Subcutaneous abdominal adipose tissue (tissue), 5 donors: ENCODE measurements at regions not wholly inside any gene's neighbourhood (a gene's known extent, or its start where the extent isn't known, plus 50 kb on each side); places are given as distances from the start of the nearest gene placed in this dataset.

Source experiments
- H3K27ac ChIP-seq: one replicate; pipeline ENCODE4 v1.7.0; 2013; ENCODE audit warnings: low read depth, mild to moderate bottlenecking, inconsistent platforms, low read length, moderate library complexity
- H3K27me3 ChIP-seq, 5 donors: one replicate each; pipeline ENCODE4 v1.7.0; 2013; ENCODE audit warnings: low read length in 5 of 5, inconsistent platforms in 1 of 5; ENCODE audit not compliant: control insufficient read depth in 5 of 5, insufficient read depth in 4 of 5
- H3K36me3 ChIP-seq, 5 donors: one replicate each; pipeline ENCODE4 v1.7.0; 2013; ENCODE audit warnings: low read length in 5 of 5; ENCODE audit not compliant: control insufficient read depth in 5 of 5, insufficient read depth in 5 of 5
- H3K4me1 ChIP-seq, 5 donors: one replicate each; pipeline ENCODE4 v1.7.0; 2013; ENCODE audit warnings: low read length in 5 of 5, mild to moderate bottlenecking in 3 of 5, moderate library complexity in 1 of 5; ENCODE audit not compliant: control insufficient read depth in 5 of 5, insufficient read depth in 5 of 5
- H3K4me3 ChIP-seq, 5 donors: one replicate each; pipeline ENCODE4 v1.7.0; 2013; ENCODE audit warnings: low read length in 5 of 5, low read depth in 1 of 5
- H3K9ac ChIP-seq, 5 donors: one replicate each; pipeline ENCODE4 v1.7.0; 2013; ENCODE audit warnings: low read length in 5 of 5, mild to moderate bottlenecking in 4 of 5, moderate library complexity in 3 of 5
- H3K9me3 ChIP-seq, 5 donors: one replicate each; pipeline ENCODE4 v1.7.0; 2013; ENCODE audit warnings: low read length in 5 of 5; ENCODE audit not compliant: control insufficient read depth in 5 of 5
- donor health status: healthy.
- donor health status: healthy.
- donor health status: healthy.
- donor health status: healthy.
- donor health status: healthy.

DNA sequence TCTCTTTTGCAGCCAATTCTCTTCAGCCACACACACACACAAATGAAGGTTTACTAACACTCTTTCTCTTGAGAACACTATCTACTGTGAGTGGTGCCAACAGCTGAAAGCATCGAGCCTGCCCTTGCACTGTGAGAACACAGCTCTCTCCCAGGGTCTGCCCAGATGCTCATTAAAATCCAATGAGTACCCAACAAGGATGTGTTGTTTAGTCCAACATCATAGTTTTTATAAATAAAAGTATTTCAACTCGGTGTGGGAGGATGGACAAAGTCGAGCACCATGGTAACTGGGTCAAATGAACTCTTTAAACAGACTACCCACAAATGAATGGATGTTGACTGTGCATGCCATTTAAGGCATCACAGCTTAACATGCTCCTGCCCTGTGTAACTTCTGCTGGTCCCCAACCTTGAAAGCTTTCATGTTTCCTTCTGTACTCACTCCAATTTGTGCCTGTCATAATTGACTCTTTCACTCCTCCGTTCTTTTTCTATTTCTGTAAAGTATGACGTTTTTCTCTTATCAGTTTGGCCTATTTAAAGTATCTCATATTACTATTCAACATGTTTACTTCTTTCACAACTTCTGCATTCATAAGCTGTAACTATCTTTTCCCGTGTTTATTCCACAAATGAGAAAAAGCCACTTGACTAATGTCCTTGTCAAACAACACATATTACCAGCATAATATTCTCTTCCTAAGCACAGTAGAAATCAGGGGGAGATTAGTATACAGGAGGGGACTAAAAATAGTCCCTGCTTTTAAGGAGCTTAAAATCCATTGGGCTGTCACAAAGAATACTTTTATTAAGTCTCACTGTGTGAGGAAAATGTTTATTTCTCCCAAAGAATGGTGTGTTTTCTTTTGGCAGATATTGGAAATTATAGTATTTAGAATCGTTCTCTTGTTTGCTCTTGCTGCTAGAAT, 215.4 kb downstream of the RFPL4B start:
- Histone ChIP-seq H3K27ac (no peak overlapping the region), H3K9me3 (no peaks in the 10 kb centered on the region), H3K36me3 (no peaks in the 10 kb centered on the region), H3K9ac (no peak overlapping the region), H3K4me1 (no peaks in the 10 kb centered on the region), H3K27me3 (no peaks in the 10 kb centered on the region), H3K4me3 (no peak overlapping the region)

- Histone ChIP-seq H3K4me1 (no peaks in the 10 kb centered on the region), H3K27ac (no peak overlapping the region), H3K4me3 (no peak overlapping the region), H3K9me3 (no peaks in the 10 kb centered on the region), H3K9ac (no peak overlapping the region), H3K27me3 (no peaks in the 10 kb centered on the region), H3K36me3 (no peaks in the 10 kb centered on the region)
Observed at GRCh38 chr6:112563368-112563767, 216.2 kb downstream of the RFPL4B start.

GRCh38 chr6:112568066-112568465, 220.9 kb downstream of the RFPL4B start:
- Histone ChIP-seq H3K4me1 (no peaks in the 10 kb centered on the region), H3K9ac (no peak overlapping the region), H3K4me3 (no peak overlapping the region), H3K9me3 (no peaks in the 10 kb centered on the region), H3K27ac (no peak overlapping the region), H3K36me3 (no peaks in the 10 kb centered on the region), H3K27me3 (no peaks in the 10 kb centered on the region)

- Histone ChIP-seq H3K9ac (no peak overlapping the region), H3K4me3 (no peak overlapping the region), H3K27me3 (no peaks in the 10 kb centered on the region), H3K36me3 (no peaks in the 10 kb centered on the region), H3K4me1 (no peaks in the 10 kb centered on the region), H3K9me3 (no peaks in the 10 kb centered on the region), H3K27ac (no peak overlapping the region)
Observed at GRCh38 chr6:112571488-112572270, 224.5 kb downstream of the RFPL4B start.

GRCh38 chr6:112574190-112574589, 227.1 kb downstream of the RFPL4B start:
- Histone ChIP-seq H3K9ac (no peak overlapping the region), H3K4me3 (no peak overlapping the region), H3K27ac (no peak overlapping the region), H3K27me3 (no peaks in the 10 kb centered on the region), H3K4me1 (no peaks in the 10 kb centered on the region), H3K9me3 (no peaks in the 10 kb centered on the region), H3K36me3 (no peaks in the 10 kb centered on the region)

GRCh38 chr6:112575309-112575834, 228.2 kb downstream of the RFPL4B start:
- Histone ChIP-seq H3K27ac (no peak overlapping the region), H3K36me3 (no peaks in the 10 kb centered on the region), H3K9me3 (no peaks in the 10 kb centered on the region), H3K27me3 (no peaks in the 10 kb centered on the region), H3K4me3 (no peak overlapping the region), H3K9ac (no peak overlapping the region), H3K4me1 (no peaks in the 10 kb centered on the region)

DNA sequence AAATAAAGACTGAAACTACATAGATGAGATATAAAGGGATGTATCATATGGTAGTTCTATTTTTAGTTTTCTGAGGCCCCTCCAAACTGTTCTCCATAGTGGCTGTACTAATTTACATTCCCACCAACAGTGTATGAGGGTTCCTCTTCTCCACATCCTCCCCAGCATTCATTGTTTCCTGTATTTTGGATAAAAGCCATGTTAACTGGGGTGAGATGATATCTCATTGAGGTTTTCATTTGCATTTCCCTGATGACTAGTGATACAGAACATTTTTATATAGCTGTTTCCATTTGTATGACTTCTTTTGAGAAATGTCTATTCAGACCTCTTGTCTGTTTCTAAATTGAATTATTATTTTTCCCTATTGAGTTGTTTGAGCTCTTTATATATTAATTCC, 229.3 kb downstream of the RFPL4B start:
- no peak overlapping the region for H3K27ac ChIP-seq
- no peaks in the 10 kb centered on the region for H3K27me3 ChIP-seq
- no peaks in the 10 kb centered on the region for H3K9me3 ChIP-seq
- no peaks in the 10 kb centered on the region for H3K4me1 ChIP-seq
- no peak overlapping the region for H3K9ac ChIP-seq
- no peaks in the 10 kb centered on the region for H3K36me3 ChIP-seq
- no peak overlapping the region for H3K4me3 ChIP-seq

DNA sequence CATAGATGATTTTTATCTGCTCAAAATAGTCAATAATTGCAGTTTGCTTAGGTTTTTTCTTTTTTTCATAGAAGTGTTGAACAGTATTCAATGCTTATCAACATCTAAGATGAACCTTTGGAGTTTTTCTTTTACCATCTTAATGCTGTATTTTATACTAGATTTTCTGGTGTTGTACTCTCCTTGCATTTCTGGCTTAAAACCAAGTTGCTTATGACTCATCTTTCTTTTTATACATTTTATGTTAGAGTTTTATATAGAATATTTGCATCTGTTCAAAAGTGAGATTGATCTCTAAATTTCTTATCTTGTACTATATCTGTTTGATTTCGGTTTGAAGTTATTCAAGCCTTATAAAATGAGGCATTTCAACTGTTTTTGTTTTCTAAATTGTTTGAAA, 232.5 kb downstream of the RFPL4B start:
- no peak overlapping the region for H3K4me3 ChIP-seq

DNA sequence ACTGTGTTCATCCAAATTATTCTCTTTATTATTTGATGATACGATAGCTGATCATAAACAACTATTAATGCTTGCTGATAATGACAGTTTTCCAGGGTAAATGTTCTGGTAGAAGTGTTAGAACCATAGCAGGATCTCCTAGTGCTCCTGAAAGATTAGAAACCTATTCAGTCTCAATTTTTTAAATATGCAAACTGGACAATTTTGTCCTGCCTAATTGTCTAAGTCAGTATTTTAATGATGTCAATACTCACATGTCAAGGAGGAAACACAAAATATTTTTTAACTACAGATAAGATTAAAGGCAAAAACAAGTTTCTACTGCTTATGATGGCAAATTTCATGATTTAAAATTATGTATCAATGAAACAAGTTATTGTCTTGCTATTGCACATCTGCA, 233.9 kb downstream of the RFPL4B start:
- peaks cover 0 to 3% (median 0%) of the 10 kb centered on the region in 5 donors for H3K9me3 ChIP-seq
- no peaks in the 10 kb centered on the region for H3K4me1 ChIP-seq
- H3K9ac ChIP-seq: no peak overlapping the region
- no peak overlapping the region for H3K4me3 ChIP-seq
- no peaks in the 10 kb centered on the region for H3K27me3 ChIP-seq
- H3K27ac ChIP-seq: no peak overlapping the region
- H3K36me3 ChIP-seq: no peaks in the 10 kb centered on the region

More for the DNA sequence above, 232.5 kb downstream of the RFPL4B start:
- no peak overlapping the region for H3K27ac ChIP-seq
- H3K36me3 ChIP-seq: no peaks in the 10 kb centered on the region
- no peaks in the 10 kb centered on the region for H3K27me3 ChIP-seq
- H3K9ac ChIP-seq: no peak overlapping the region
- H3K4me1 ChIP-seq: no peaks in the 10 kb centered on the region
- H3K9me3 ChIP-seq: peaks cover 0 to 3% (median 0%) of the 10 kb centered on the region in 5 donors

- Histone ChIP-seq H3K27me3 (no peaks in the 10 kb centered on the region), H3K9ac (no peak overlapping the region), H3K36me3 (no peaks in the 10 kb centered on the region), H3K4me3 (no peak overlapping the region), H3K9me3 (peaks cover 0 to 13% (median 9%) of the 10 kb centered on the region in 5 donors), H3K27ac (no peak overlapping the region), H3K4me1 (no peaks in the 10 kb centered on the region)
Observed at GRCh38 chr6:112590326-112590725, 243.2 kb downstream of the RFPL4B start.
